T-helper 17 cell (primary cell): ENCODE measurements at regions not wholly inside any gene's neighbourhood (a gene's known extent, or its start where the extent isn't known, plus 50 kb on each side); places are given as distances from the start of the nearest gene placed in this dataset.

ENCODE experiments used
- ATAC-seq: fragments of 150-1000 bp; cut with Tn5 transposase; 2 replicates; pipeline ENCODE4 v1.10.0; 2021; ENCODE audit warnings: mild to moderate bottlenecking, moderate library complexity
- DNase-seq, 3 donors: peaks; one replicate each; pipeline versions ENCODE4 v3.0.0 to v3.0.0-alpha.2; 2020 to 2021
- H3K9me3 ChIP-seq: one replicate; pipeline ENCODE4 v1.7.0; 2013; ENCODE audit warnings: low read length, mild to moderate bottlenecking; ENCODE audit not compliant: control insufficient read depth, poor library complexity, severe bottlenecking
- H3K27ac Mint-ChIP-seq: one replicate; pipeline ENCODE4 v1.8.0; 2022; ENCODE audit warnings: mild to moderate bottlenecking, moderate library complexity, mixed read lengths
- H3K27me3 Mint-ChIP-seq: one replicate; pipeline ENCODE4 v1.8.0; 2022; ENCODE audit warnings: mixed read lengths
- H3K36me3 Mint-ChIP-seq: one replicate; pipeline ENCODE4 v1.8.0; 2022; ENCODE audit warnings: low read depth, mixed read lengths
- H3K4me1 Mint-ChIP-seq: one replicate; pipeline ENCODE4 v1.8.0; 2022; ENCODE audit warnings: mild to moderate bottlenecking, mixed read lengths
- H3K4me3 Mint-ChIP-seq: one replicate; pipeline ENCODE4 v1.8.0; 2022; ENCODE audit warnings: mild to moderate bottlenecking, moderate library complexity, mixed read lengths

DNA sequence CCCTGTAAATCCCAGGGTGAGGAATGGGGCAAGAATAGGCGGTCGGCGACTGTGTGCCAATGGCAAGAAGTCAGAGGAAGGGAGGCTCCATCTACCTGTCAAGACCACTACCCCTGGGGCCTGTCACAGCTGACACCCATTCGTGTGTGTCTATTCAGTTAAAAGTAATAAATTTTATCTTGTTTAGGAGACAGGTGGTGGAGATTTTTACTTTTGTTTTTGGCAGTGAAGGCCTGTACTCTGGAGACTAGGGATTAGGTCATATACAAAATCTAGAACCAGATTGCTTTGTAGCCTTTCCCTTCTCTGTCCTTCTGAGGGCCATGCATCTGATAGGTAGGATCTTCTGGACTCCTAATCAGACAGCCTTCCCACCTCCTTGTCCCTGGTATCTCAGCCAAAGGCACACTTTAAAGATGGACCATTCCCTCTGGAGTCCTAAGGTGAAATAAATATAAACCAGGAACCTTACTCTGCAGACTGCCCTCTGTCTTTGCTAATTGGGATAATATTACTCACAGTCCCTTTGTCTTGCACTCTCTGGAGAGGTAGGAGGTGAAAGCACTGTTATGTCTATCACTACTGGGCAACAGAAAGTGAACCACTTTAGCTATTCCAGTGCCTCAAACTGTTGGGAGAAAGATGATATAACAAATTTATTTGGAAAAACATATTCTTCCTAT lies 213.2 kb upstream of the ACTBL2 start:
- DNase-seq (no peak), ATAC-seq (no peak)
- H3K27me3 Mint-ChIP-seq: no peaks in the 10 kb centered on the region
- no peak overlapping the region for H3K4me3 Mint-ChIP-seq
- no peak overlapping the region for H3K27ac Mint-ChIP-seq
- no peaks in the 10 kb centered on the region for H3K9me3 ChIP-seq
- no peaks in the 10 kb centered on the region for H3K4me1 Mint-ChIP-seq
- no peaks in the 10 kb centered on the region for H3K36me3 Mint-ChIP-seq

DNA sequence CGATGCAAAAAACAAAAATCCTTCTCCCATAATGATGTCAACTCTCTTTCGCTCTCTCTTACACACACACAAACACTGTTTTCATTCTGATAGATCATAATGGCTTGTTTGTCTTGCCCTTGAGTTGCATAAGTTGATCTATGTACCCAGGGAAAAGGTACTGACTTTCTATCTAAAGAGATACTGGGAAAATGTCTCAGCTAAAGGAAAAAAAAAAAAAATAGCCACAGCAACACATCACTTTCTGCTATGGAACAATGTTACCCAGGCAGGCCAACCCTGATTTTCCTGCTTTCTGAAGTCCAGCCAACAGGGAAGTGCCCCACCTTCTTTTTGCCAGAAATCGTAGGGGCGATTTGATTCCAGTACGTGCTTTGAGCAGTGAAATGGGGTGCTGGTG lies 212.6 kb upstream of the ACTBL2 start:
- no peak for DNase-seq
- Mint-ChIP-seq H3K36me3 (no peaks in the 10 kb centered on the region), H3K4me3 (no peak overlapping the region), H3K27ac (no peak overlapping the region), H3K4me1 (no peaks in the 10 kb centered on the region), H3K27me3 (no peaks in the 10 kb centered on the region)
- ATAC-seq: no peak
- no peaks in the 10 kb centered on the region for H3K9me3 ChIP-seq

DNA sequence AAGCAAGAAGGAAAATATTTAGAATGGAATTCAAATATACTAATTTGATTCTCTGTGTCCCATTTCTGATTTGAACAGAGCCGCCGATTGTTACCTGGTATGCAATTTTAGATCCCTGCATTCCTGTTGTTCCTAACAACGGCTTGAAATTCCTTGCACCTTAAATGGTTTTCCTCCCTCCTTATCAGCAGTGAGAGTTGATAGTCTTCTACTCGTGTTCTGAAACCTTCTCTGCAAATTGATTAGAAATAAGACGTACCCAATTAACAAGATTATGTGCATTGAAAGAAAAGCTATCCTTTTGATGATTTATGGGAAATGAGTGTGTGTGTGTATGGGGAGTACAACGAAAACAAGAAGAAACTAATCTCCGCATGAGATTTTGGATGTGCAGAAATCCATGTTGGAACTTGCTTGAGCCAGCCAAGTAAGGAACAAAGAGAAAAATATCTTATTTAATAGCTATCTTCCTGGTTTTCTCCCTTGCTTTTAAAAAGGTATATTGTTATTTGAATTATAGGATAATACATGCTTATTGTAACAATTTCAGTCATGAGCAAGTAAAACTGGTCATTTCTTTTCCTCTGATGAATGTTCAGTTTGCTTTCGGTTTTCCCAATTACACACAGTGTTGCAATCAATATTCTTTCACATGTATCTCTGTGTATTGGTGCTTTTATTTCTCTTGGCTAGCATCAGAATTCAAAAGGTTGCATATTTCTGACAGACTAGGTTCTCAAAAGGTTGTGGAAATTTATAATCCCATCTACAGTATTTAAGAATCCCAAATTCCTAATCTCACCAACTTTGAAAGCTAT lies 211.1 kb upstream of the ACTBL2 start:
- H3K27me3 Mint-ChIP-seq: peaks cover 5% of the 10 kb centered on the region
- H3K9me3 ChIP-seq: no peaks in the 10 kb centered on the region
- ATAC-seq (no peak), DNase-seq (no peak)
- H3K4me3 Mint-ChIP-seq: no peak overlapping the region
- no peaks in the 10 kb centered on the region for H3K36me3 Mint-ChIP-seq
- H3K4me1 Mint-ChIP-seq: no peaks in the 10 kb centered on the region
- H3K27ac Mint-ChIP-seq: no peak overlapping the region

DNA sequence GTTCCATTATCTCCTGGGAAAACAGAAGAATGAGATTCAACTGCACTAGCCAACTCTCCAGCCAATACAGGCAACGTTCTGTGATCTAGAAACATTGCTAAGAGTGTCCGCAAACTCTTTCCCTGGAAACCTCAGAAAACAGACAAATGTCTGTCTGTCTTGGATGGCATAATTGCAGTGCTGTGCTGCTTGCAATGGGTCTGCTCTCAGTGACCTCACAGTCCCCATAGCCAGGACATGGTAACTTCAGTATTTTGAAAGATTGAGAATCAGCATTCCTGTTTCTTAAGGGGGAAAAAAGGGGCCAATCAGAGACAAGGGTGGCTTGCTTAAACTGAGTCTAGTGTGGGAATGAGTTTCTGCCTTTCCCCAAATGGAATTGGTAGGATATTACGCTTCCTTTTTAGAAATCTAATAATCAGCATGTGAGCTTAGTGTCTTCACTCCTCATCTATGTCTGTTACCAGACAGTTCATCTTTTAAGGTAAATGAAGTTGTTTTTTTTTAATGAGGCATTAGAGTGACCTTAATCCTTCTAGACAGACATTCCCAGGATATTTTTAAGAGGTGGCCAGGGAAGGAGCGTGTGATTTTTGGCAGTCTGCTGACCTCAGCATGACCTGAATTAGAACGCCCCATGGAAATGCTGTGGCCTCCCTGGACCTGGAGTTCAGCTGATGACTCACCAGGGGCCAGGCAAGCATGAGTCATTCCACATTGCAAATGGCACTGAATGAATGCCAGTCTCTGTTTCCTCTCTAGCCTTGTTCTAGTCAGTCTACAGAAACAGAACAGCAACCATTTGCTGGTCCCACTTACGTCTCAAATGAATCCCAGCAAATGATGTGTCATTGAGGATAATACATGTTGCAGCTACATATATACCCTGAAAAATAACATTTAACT lies 210.2 kb upstream of the ACTBL2 start:
- no peak overlapping the region for H3K4me3 Mint-ChIP-seq
- H3K27me3 Mint-ChIP-seq: peaks cover 5% of the 10 kb centered on the region
- ATAC-seq (no peak), DNase-seq (no peak)
- H3K36me3 Mint-ChIP-seq: no peaks in the 10 kb centered on the region
- H3K27ac Mint-ChIP-seq: no peak overlapping the region
- H3K9me3 ChIP-seq: no peaks in the 10 kb centered on the region
- H3K4me1 Mint-ChIP-seq: no peaks in the 10 kb centered on the region

DNA sequence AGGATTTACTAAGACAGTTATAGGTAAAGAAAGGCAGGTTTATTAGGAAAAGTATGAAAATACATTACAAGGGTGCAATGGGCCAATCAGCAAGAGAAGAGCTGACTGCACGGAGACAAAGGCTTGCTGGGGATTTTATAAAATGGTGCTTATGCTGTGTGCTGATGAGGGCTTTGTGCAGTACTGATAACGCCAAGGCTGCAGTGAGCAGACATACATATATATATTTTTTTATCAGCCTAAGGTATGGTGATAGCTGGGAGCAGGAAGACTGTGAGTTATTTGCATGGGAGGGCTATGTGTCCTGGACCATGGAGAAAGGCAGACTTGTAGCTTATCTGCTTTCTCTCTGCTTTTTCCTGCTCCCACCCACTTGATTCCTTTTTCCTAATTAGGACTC lies 208.1 kb upstream of the ACTBL2 start:
- H3K9me3 ChIP-seq: no peaks in the 10 kb centered on the region
- Mint-ChIP-seq H3K27ac (no peak overlapping the region), H3K4me1 (no peaks in the 10 kb centered on the region), H3K36me3 (no peaks in the 10 kb centered on the region), H3K27me3 (peaks cover 5% of the 10 kb centered on the region), H3K4me3 (no peak overlapping the region)
- ATAC-seq (no peak), DNase-seq (no peak)

DNA sequence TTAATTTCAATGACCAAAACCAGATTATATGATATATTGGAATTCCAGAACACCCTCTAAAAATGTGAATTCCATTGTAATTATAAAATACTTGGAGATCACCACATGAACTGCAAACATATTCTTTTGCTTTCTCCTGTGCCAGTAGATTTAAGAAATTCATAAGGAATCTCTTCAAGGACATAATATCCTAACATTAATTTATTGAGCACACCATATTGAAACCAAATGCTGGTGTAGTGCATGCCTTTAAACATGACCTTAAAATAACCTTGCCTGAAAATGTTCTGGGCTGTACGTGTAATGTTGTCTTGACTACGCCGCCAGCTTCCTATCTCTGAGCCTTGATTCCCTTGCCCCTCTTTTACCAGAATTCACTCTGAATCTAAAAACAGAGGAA lies 205.0 kb upstream of the ACTBL2 start:
- H3K27ac Mint-ChIP-seq: no peak overlapping the region
- ATAC-seq (no peak), DNase-seq (no peak)
- no peak overlapping the region for H3K4me3 Mint-ChIP-seq
- no peaks in the 10 kb centered on the region for H3K4me1 Mint-ChIP-seq
- H3K36me3 Mint-ChIP-seq: no peaks in the 10 kb centered on the region
- H3K9me3 ChIP-seq: no peaks in the 10 kb centered on the region
- peaks cover 12% of the 10 kb centered on the region for H3K27me3 Mint-ChIP-seq

DNA sequence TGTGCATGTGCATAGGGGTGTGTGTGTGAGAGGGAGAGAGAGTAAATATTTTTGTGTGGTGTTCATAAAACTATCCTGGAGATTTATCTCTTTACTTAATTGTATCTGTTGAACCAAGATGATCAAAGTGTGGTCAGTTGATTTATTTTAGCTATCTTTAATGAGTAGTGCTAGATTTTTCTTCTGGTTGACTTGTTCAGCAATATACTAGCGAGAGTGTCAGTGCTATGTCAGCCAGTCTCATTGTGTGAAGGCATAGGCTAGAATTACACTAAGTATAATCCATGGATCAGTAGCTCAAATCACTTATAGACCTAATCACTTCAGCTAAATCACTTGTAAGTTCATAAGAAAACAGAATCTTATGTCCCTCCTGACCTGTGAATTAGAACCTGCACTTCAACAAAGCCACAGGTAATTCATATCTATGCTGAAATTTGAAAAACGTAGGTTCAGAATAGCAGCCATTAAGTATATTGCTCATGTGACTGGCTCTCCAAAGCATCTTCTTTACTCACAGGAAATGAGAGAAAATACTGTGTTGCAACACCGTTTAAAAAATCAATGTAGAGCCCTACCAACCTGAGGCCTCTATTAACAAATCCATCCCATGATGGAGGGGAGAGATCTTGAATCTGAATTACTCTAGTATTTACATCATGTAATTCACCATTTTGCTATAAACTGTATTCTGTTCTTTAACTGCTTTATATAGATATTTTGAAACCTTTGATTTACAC lies 203.1 kb upstream of the ACTBL2 start:
- Mint-ChIP-seq H3K36me3 (no peaks in the 10 kb centered on the region), H3K27ac (no peak overlapping the region), H3K4me3 (no peak overlapping the region), H3K4me1 (no peaks in the 10 kb centered on the region), H3K27me3 (peaks cover 28% of the 10 kb centered on the region)
- no peaks in the 10 kb centered on the region for H3K9me3 ChIP-seq
- DNase-seq (no peak), ATAC-seq (no peak)

DNA sequence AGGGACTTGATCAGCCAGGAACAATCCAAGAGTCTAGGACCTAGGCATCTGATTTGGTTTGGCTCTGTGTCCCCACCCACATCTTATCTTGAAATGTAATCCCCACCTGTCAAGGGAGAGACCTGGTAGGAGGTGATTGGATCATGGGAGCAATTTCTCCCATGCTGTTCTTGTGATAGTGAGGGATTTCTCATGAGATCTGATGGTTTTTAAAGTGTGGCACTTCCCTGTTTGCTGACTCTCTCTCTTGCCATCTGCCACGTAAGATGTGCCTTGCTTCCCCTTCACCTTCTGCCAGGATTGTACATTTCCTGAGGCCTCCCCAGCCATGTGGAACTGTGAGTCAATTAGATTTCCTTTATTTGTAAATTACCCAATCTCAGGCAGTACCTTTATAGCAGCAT lies 201.7 kb upstream of the ACTBL2 start:
- Mint-ChIP-seq H3K27ac (no peak overlapping the region), H3K4me1 (no peaks in the 10 kb centered on the region), H3K36me3 (no peaks in the 10 kb centered on the region), H3K27me3 (peaks cover 29% of the 10 kb centered on the region), H3K4me3 (no peak overlapping the region)
- DNase-seq: no peak
- no peaks in the 10 kb centered on the region for H3K9me3 ChIP-seq
- ATAC-seq: no peak

DNA sequence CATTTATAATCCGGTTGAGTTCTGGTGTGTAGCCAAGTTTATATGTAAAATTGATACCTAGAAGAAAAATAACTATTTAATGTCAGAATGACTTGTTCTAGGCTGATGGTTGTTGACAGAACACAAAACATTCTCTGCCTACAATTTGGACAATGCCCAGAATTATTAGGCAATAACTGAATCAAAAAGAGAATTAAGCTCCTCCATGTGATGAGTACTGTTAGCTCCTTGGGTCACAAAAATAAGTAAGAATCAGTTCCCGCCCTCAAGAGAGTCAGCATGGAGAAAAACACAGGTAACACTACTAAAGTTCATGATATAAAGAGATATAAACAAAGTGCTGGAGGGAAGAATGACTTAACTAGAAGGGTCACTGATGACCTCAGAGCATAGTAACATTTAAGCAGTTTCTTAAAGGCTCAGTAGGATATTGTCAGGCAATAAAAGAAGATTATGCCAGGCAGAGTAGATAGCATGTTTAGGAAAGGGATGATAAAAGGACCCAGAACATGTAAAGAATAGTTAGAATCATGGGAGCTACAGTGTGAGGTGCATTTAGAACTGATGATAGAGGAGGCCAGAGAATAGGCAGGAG lies 200.5 kb upstream of the ACTBL2 start:
- ATAC-seq (no peak), DNase-seq (no peak)
- H3K27me3 Mint-ChIP-seq: peaks cover 40% of the 10 kb centered on the region
- H3K27ac Mint-ChIP-seq: no peak overlapping the region
- no peaks in the 10 kb centered on the region for H3K9me3 ChIP-seq
- no peak overlapping the region for H3K4me3 Mint-ChIP-seq
- H3K4me1 Mint-ChIP-seq: no peaks in the 10 kb centered on the region
- no peaks in the 10 kb centered on the region for H3K36me3 Mint-ChIP-seq

DNA sequence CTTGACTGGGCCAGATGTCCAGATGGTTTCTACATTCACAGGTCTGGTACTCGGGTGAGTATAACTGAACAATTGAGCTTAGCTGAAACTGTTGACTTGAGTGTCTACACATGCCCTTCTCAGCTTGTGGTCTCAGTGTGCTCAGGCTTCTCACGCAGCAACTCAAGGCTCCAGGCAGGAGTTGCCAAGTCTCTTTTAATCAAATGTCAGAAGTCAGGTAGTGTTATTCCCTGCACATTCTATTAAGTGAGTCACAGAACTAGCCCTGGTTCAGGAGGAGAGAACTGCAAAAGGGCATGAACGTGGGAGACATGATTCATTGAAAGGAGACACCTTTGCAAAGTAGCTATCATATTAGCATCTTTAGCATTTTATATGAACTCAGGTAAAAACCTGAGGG lies 199.3 kb upstream of the ACTBL2 start:
- H3K27ac Mint-ChIP-seq: no peak overlapping the region
- H3K4me1 Mint-ChIP-seq: no peaks in the 10 kb centered on the region
- peaks cover 52% of the 10 kb centered on the region for H3K27me3 Mint-ChIP-seq
- no peaks in the 10 kb centered on the region for H3K9me3 ChIP-seq
- no peaks in the 10 kb centered on the region for H3K36me3 Mint-ChIP-seq
- DNase-seq (no peak), ATAC-seq (no peak)
- no peak overlapping the region for H3K4me3 Mint-ChIP-seq

DNA sequence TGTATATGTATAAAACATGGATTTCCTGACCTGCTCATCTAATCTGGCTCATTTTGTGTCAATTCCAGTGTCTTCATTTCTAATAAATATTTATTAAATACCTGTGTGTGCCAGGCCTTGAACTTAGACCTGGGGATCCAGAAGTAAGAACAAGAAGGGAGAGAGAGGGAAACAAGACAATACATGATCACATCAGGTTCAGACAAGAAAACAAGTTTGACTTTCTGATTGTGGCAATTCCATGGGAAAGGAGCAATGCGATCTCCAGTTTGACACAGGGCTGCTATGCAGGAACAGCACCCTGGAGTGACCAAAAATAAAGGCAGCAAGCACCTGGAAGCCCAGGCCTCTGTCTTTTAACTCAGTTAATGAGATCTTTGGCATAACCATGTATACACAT lies 198.1 kb upstream of the ACTBL2 start:
- Mint-ChIP-seq H3K4me1 (no peaks in the 10 kb centered on the region), H3K36me3 (no peaks in the 10 kb centered on the region), H3K27ac (no peak overlapping the region), H3K27me3 (peaks cover 61% of the 10 kb centered on the region), H3K4me3 (no peak overlapping the region)
- ATAC-seq (no peak), DNase-seq (no peak)
- no peaks in the 10 kb centered on the region for H3K9me3 ChIP-seq

DNA sequence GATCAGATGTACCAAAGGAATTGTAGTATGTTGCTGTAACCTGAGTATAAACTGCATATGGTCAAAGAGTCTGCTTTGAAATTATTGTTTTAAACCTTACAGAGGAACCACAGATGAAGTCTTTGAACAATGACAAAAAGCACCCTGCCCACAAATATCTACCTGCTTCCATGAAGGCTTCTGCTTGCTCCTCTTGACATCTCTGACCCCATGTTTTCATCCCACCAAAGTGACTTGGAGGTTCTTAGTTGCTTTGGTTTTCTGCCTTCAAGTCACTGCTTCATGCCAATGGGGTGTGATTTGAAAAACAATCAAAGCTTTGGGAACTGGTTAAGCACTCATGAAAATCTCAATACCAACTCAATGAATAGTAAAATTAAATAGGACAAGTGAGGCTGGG lies 194.6 kb upstream of the ACTBL2 start:
- Mint-ChIP-seq H3K27me3 (peaks cover 51% of the 10 kb centered on the region), H3K4me3 (no peak overlapping the region), H3K27ac (no peak overlapping the region), H3K36me3 (no peaks in the 10 kb centered on the region), H3K4me1 (no peaks in the 10 kb centered on the region)
- no peaks in the 10 kb centered on the region for H3K9me3 ChIP-seq
- DNase-seq (no peak), ATAC-seq (no peak)
